GM12865 (cell line): ENCODE measurements at regions not wholly inside any gene's neighbourhood (a gene's known extent, or its start where the extent isn't known, plus 50 kb on each side); places are given as distances from the start of the nearest gene placed in this dataset.

ENCODE experiments used
- DNase-seq: peaks from one replicate; pipeline ENCODE4 v3.0.0; 2010; ENCODE audit warnings: low read depth
- H3K4me3 ChIP-seq: 2 replicates; pipeline ENCODE4 v1.5.1; 2011; ENCODE audit warnings: mild to moderate bottlenecking, low read depth, low read length, control low read depth
- TF ChIP-seq, protein P1 (sequence below): IDR thresholded peaks from 2 replicates; pipeline ENCODE4 v1.5.1; 2011; ENCODE audit warnings: low read length, control low read depth, low read depth, inconsistent platforms; ENCODE audit not compliant: insufficient read depth; ENCODE audit errors: missing control alignments

- no peak for DNase-seq
- no peak overlapping the region for H3K4me3 ChIP-seq
- TF ChIP-seq, protein P1, sequence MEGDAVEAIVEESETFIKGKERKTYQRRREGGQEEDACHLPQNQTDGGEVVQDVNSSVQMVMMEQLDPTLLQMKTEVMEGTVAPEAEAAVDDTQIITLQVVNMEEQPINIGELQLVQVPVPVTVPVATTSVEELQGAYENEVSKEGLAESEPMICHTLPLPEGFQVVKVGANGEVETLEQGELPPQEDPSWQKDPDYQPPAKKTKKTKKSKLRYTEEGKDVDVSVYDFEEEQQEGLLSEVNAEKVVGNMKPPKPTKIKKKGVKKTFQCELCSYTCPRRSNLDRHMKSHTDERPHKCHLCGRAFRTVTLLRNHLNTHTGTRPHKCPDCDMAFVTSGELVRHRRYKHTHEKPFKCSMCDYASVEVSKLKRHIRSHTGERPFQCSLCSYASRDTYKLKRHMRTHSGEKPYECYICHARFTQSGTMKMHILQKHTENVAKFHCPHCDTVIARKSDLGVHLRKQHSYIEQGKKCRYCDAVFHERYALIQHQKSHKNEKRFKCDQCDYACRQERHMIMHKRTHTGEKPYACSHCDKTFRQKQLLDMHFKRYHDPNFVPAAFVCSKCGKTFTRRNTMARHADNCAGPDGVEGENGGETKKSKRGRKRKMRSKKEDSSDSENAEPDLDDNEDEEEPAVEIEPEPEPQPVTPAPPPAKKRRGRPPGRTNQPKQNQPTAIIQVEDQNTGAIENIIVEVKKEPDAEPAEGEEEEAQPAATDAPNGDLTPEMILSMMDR, result no peak
These were observed 364.2 kb downstream of the IRX2 start for GRCh38 chr5:2387250-2387633.

GRCh38 chr5:2385818-2386217, 365.7 kb downstream of the IRX2 start:
- TF ChIP-seq, protein P1, result no peak
- DNase-seq, result no peak
- H3K4me3 ChIP-seq, result no peak overlapping the region

- TF ChIP-seq, protein P1, result no peak
- no peak for DNase-seq
- H3K4me3 ChIP-seq, result no peak overlapping the region
These were observed 367.8 kb downstream of the IRX2 start for GRCh38 chr5:2383698-2384065.

GRCh38 chr5:2382776-2383697, 368.4 kb downstream of the IRX2 start:
- H3K4me3 ChIP-seq, result no peak overlapping the region
- no peak for DNase-seq
- TF ChIP-seq, protein P1, result no peak

DNA sequence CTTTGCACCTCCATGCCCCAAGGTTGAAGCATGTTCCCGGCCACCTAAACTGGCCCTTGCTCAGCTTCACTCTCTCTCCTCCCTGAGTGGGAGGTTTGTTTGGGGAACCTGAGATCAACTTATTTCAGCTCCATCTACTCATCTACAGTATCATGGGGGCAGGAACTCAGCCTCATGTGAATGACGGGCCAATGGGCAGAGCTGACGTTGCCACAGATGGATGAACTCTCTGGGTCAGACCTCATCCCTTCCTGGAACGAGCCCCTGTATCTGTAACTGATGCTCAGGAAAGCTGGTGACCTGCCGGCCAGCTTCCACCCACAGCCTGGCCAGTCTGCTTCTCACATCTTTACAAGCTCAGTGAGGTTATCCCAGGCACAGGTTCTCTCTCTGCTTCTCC, 369.6 kb downstream of the IRX2 start:
- DNase-seq, result no peak
- TF ChIP-seq, protein P1, result no peak
- H3K4me3 ChIP-seq, result no peak overlapping the region

DNA sequence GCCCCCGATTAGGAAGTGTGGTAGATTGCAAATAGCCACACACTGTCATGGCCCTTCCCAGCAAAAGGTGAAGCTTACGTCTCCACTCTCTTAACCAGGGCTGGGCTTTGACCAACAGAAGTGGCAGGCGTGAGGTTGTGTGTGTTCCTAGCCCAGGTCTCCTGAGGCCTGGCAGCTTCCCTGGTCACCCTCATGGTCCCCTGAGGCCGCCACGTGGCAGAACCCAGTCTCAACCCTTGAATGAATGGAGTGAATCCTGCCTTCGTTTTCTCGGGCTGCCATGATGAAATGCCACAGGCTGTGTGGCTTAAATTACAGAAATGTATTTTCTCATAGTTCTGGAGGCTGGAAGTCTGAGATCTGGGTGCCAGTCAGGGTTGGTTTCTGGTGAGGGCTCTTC, 370.4 kb downstream of the IRX2 start:
- no peak for DNase-seq
- no peak overlapping the region for H3K4me3 ChIP-seq
- TF ChIP-seq, protein P1, result no peak

DNA sequence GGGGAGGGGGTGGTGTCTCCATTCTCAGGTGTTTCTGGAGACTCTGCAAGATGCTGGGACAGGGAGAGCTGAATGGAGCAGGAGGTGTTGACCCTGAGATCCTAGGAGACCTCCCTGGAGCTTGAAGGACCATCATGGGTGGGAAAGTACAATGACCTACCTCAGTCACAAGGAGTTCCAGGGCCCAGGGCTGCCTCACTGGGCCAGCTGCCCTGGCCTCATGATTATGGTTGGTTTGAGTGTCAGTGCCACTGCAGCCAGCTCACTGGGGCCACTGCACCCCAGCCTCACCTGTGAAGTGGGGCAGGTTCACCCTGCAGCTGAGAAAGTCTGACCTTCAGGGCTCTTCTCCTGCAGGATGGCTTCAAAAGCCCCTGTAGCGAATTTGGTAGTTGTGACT, 372.5 kb downstream of the IRX2 start:
- DNase-seq, result no peak
- TF ChIP-seq, protein P1, result no peak
- no peak overlapping the region for H3K4me3 ChIP-seq
